ENCODE measurements at regions not wholly inside any gene's neighbourhood (a gene's known extent, or its start where the extent isn't known, plus 50 kb on each side); places are given as distances from the start of the nearest gene placed in this dataset.
"Not testable (repeated sequence)": the region's sequence is repeated elsewhere in the genome, so short reads cannot be mapped to it uniquely, and the experiment has no call there.

GRCh38 chr1:194755241-194755994 lies 1569.0 kb upstream of the B3GALT2 start:
- Mint-ChIP-seq H3K27me3 (ENCODE audit: insufficient read depth, unreplicated experiment) (no peaks in the 10 kb centered on the region), H3K4me1 (ENCODE audit: low read depth, unreplicated experiment) (no peaks in the 10 kb centered on the region), H3K27ac (ENCODE audit: unreplicated experiment) (no peak overlapping the region), H3K9me3 (ENCODE audit: unreplicated experiment) (no peaks in the 10 kb centered on the region), H3K4me3 (ENCODE audit: unreplicated experiment) (no peak overlapping the region), H3K36me3 (ENCODE audit: insufficient read depth, unreplicated experiment) (no peaks in the 10 kb centered on the region)
- CTCF ChIA-PET: no interaction called here
- no peak for DNase-seq
- intact Hi-C loops (cut with micrococcal nuclease; ENCODE audit: unreplicated experiment): no loop called here
- no peak for TF ChIP-seq CTCF (IDR thresholded peaks at IDR 0.05; ENCODE audit: insufficient read depth in 1 of 2, low read depth in 1 of 2, low read length in 1 of 2, severe bottlenecking in 1 of 2, unreplicated experiment in 1 of 2)
- Histone ChIP-seq H3K27me3 (replicated peaks; ENCODE audit: control insufficient read depth, insufficient read depth, low read length) (no peaks in the 10 kb centered on the region), H3K9me3 (no peaks in the 10 kb centered on the region; the same call in 1 of the 2 replicates), H3K36me3 (ENCODE audit: control insufficient read depth, insufficient read depth, low read length) (no peaks in the 10 kb centered on the region), H3K4me3 (ENCODE audit: low read depth, low read length) (no peak overlapping the region), H3K4me1 (no peaks in the 10 kb centered on the region)
- BruUV-seq (replicated peaks): no TSS peak
- POLR2A ChIA-PET: no interaction called here

DNA sequence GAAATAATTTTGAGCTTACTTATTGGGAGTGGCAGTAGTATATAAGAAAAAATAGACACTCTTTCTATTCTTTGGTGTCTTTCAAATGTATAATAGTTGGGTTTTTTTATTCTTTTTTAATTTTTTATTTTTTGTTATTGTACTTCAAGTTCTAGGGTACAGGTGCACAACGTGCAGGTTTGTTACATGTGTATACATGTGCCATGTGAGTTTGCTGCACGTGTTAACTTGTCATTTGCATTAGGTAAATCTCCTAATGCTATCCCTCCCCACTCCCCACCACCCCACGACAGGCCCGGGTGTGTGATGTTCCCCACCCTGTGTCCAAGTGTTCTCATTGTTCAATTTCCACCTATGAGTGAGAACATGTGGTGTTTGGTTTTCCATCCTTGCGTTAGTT lies 1552.4 kb upstream of the B3GALT2 start:
- H3K4me3 Mint-ChIP-seq (ENCODE audit: unreplicated experiment); H3K36me3 Mint-ChIP-seq (ENCODE audit: insufficient read depth, unreplicated experiment); POLR2A ChIA-PET; H3K9me3 Mint-ChIP-seq (ENCODE audit: unreplicated experiment); H3K27ac Mint-ChIP-seq (ENCODE audit: unreplicated experiment); intact Hi-C loops (cut with micrococcal nuclease; ENCODE audit: unreplicated experiment); H3K4me1 ChIP-seq; H3K36me3 ChIP-seq (ENCODE audit: control insufficient read depth, insufficient read depth, low read length); H3K27me3 ChIP-seq (replicated peaks; ENCODE audit: control insufficient read depth, insufficient read depth, low read length); H3K27me3 Mint-ChIP-seq (ENCODE audit: insufficient read depth, unreplicated experiment); DNase-seq; H3K4me1 Mint-ChIP-seq (ENCODE audit: low read depth, unreplicated experiment); BruUV-seq (replicated peaks); H3K4me3 ChIP-seq (ENCODE audit: low read depth, low read length); CTCF ChIA-PET; H3K9me3 ChIP-seq: not testable (repeated sequence)

DNA sequence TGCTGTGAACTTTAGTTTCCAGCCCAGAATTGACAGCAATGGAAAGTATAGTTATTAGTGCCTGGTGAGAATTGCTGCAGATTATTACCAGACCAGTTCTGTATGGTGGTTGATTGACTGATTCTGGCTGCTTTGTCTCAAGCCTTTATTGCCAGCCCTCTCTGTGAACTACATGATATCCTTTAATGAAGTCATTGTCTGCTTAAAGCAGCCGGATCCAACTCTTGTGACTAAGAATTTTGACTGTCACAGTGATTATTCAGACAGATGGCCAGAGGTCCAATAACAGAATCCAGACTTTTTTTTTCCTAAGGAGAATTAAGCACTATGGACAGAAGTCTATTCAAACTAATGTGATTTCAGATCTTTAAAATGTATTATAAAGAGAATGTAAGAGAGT lies 1548.6 kb upstream of the B3GALT2 start:
- CTCF ChIA-PET: no interaction called here

More for the DNA sequence above, 1548.6 kb upstream of the B3GALT2 start:
- Mint-ChIP-seq H3K9me3 (ENCODE audit: unreplicated experiment) (no peaks in the 10 kb centered on the region), H3K4me1 (ENCODE audit: low read depth, unreplicated experiment) (no peaks in the 10 kb centered on the region), H3K4me3 (ENCODE audit: unreplicated experiment) (no peak overlapping the region), H3K36me3 (ENCODE audit: insufficient read depth, unreplicated experiment) (no peaks in the 10 kb centered on the region), H3K27me3 (ENCODE audit: insufficient read depth, unreplicated experiment) (no peaks in the 10 kb centered on the region), H3K27ac (ENCODE audit: unreplicated experiment) (no peak overlapping the region)
- no peak for DNase-seq
- no peaks in the 10 kb centered on the region for H3K9me3 ChIP-seq
- H3K4me3 ChIP-seq (ENCODE audit: low read depth, low read length): no peak overlapping the region
- H3K27me3 ChIP-seq (replicated peaks; ENCODE audit: control insufficient read depth, insufficient read depth, low read length): no peaks in the 10 kb centered on the region
- H3K4me1 ChIP-seq: no peaks in the 10 kb centered on the region
- no peak for TF ChIP-seq CTCF (IDR thresholded peaks at IDR 0.05; ENCODE audit: insufficient read depth in 1 of 2, low read depth in 1 of 2, low read length in 1 of 2, severe bottlenecking in 1 of 2, unreplicated experiment in 1 of 2)
- intact Hi-C loops (cut with micrococcal nuclease; ENCODE audit: unreplicated experiment): no loop called here
- no peaks in the 10 kb centered on the region for H3K36me3 ChIP-seq (ENCODE audit: control insufficient read depth, insufficient read depth, low read length)
- POLR2A ChIA-PET: no interaction called here
- no TSS peak for BruUV-seq (replicated peaks)
